Dendritic cell treated with granulocyte-macrophage colony-stimulating factor and Interleukin-4, amounts not matched to agents 40 ng/mL and 50 ng/mL, for 4 days (primary cell): ENCODE measurements at regions not wholly inside any gene's neighbourhood (a gene's known extent, or its start where the extent isn't known, plus 50 kb on each side); places are given as distances from the start of the nearest gene placed in this dataset.

Source experiments
- H3K27ac Mint-ChIP-seq: one replicate; pipeline ENCODE4 v1.8.0; 2022; ENCODE audit warnings: mild to moderate bottlenecking, mixed read lengths
- H3K27me3 Mint-ChIP-seq: one replicate; pipeline ENCODE4 v1.8.0; 2022; ENCODE audit warnings: mild to moderate bottlenecking, mixed read lengths
- H3K36me3 Mint-ChIP-seq: one replicate; pipeline ENCODE4 v1.8.0; 2022; ENCODE audit warnings: low read depth, mixed read lengths
- H3K4me1 Mint-ChIP-seq: one replicate; pipeline ENCODE4 v1.8.0; 2022; ENCODE audit warnings: low read depth, mixed read lengths
- H3K4me3 Mint-ChIP-seq: one replicate; pipeline ENCODE4 v1.8.0; 2022; ENCODE audit warnings: mild to moderate bottlenecking, moderate library complexity, mixed read lengths
- H3K9me3 Mint-ChIP-seq: one replicate; pipeline ENCODE4 v1.8.0; 2022; ENCODE audit warnings: mixed read lengths
- intact Hi-C: fragments of 100-400 bp; cut with micrococcal nuclease; formaldehyde crosslinking; loops from one replicate; pipeline ENCODE4 v1.15.0; 2022

GRCh38 chr6:153856929-153857376 lies 182.1 kb upstream of the OPRM1 start:
- Mint-ChIP-seq H3K4me1 (no peaks in the 10 kb centered on the region), H3K27ac (no peak overlapping the region), H3K4me3 (no peak overlapping the region), H3K9me3 (peaks cover 41% of the 10 kb centered on the region), H3K36me3 (no peaks in the 10 kb centered on the region), H3K27me3 (no peaks in the 10 kb centered on the region)
- intact Hi-C loops, result no loop called here

GRCh38 chr6:153852481-153852880 lies 186.6 kb upstream of the OPRM1 start:
- intact Hi-C loops, result no loop called here
- no peaks in the 10 kb centered on the region for H3K36me3 Mint-ChIP-seq
- H3K27me3 Mint-ChIP-seq, result no peaks in the 10 kb centered on the region
- H3K4me1 Mint-ChIP-seq, result no peaks in the 10 kb centered on the region
- H3K27ac Mint-ChIP-seq, result no peak overlapping the region
- peaks cover 28% of the 10 kb centered on the region for H3K9me3 Mint-ChIP-seq
- H3K4me3 Mint-ChIP-seq, result no peak overlapping the region

- no peaks in the 10 kb centered on the region for H3K27me3 Mint-ChIP-seq
- H3K9me3 Mint-ChIP-seq, result peaks cover 25% of the 10 kb centered on the region
- intact Hi-C loops, result no loop called here
- H3K4me1 Mint-ChIP-seq, result no peaks in the 10 kb centered on the region
- H3K27ac Mint-ChIP-seq, result no peak overlapping the region
- H3K36me3 Mint-ChIP-seq, result no peaks in the 10 kb centered on the region
- no peak overlapping the region for H3K4me3 Mint-ChIP-seq
These were observed 187.0 kb upstream of the OPRM1 start for GRCh38 chr6:153852034-153852433.

GRCh38 chr6:153849072-153849779 lies 189.8 kb upstream of the OPRM1 start:
- no peaks in the 10 kb centered on the region for H3K4me1 Mint-ChIP-seq

GRCh38 chr6:153843420-153843819 lies 195.6 kb upstream of the OPRM1 start:
- Mint-ChIP-seq H3K4me1 (no peaks in the 10 kb centered on the region), H3K36me3 (no peaks in the 10 kb centered on the region), H3K27ac (no peak overlapping the region), H3K4me3 (no peak overlapping the region), H3K27me3 (no peaks in the 10 kb centered on the region), H3K9me3 (no peaks in the 10 kb centered on the region)
- intact Hi-C loops, result no loop called here

More at GRCh38 chr6:153849072-153849779, 189.8 kb upstream of the OPRM1 start:
- Mint-ChIP-seq H3K27ac (no peak overlapping the region), H3K9me3 (no peaks in the 10 kb centered on the region), H3K36me3 (no peaks in the 10 kb centered on the region), H3K27me3 (no peaks in the 10 kb centered on the region), H3K4me3 (no peak overlapping the region)
- intact Hi-C loops, result no loop called here

GRCh38 chr6:153842491-153842890 lies 196.5 kb upstream of the OPRM1 start:
- H3K9me3 Mint-ChIP-seq, result no peaks in the 10 kb centered on the region
- no peak overlapping the region for H3K4me3 Mint-ChIP-seq
- no peak overlapping the region for H3K27ac Mint-ChIP-seq
- intact Hi-C loops, result no loop called here
- H3K36me3 Mint-ChIP-seq, result no peaks in the 10 kb centered on the region
- H3K4me1 Mint-ChIP-seq, result no peaks in the 10 kb centered on the region
- no peaks in the 10 kb centered on the region for H3K27me3 Mint-ChIP-seq

- Mint-ChIP-seq H3K4me1 (no peaks in the 10 kb centered on the region), H3K27me3 (no peaks in the 10 kb centered on the region), H3K36me3 (no peaks in the 10 kb centered on the region), H3K9me3 (no peaks in the 10 kb centered on the region), H3K27ac (no peak overlapping the region), H3K4me3 (no peak overlapping the region)
- intact Hi-C loops, result no loop called here
These were observed 198.8 kb upstream of the OPRM1 start for GRCh38 chr6:153840039-153840850.

- intact Hi-C loops, result no loop called here
- Mint-ChIP-seq H3K36me3 (no peaks in the 10 kb centered on the region), H3K4me1 (no peaks in the 10 kb centered on the region), H3K9me3 (no peaks in the 10 kb centered on the region), H3K4me3 (no peak overlapping the region), H3K27ac (no peak overlapping the region), H3K27me3 (no peaks in the 10 kb centered on the region)
These were observed 206.5 kb upstream of the OPRM1 start for GRCh38 chr6:153832543-153832942.

- Mint-ChIP-seq H3K4me3 (no peak overlapping the region), H3K27ac (no peak overlapping the region), H3K36me3 (no peaks in the 10 kb centered on the region), H3K4me1 (no peaks in the 10 kb centered on the region), H3K9me3 (no peaks in the 10 kb centered on the region), H3K27me3 (no peaks in the 10 kb centered on the region)
- intact Hi-C loops, result no loop called here
These were observed 207.5 kb upstream of the OPRM1 start for GRCh38 chr6:153831350-153832078.

GRCh38 chr6:153817173-153817572 lies 221.9 kb upstream of the OPRM1 start:
- Mint-ChIP-seq H3K27ac (no peak overlapping the region), H3K36me3 (no peaks in the 10 kb centered on the region), H3K4me1 (no peaks in the 10 kb centered on the region), H3K4me3 (no peak overlapping the region), H3K9me3 (peaks cover 60% of the 10 kb centered on the region), H3K27me3 (no peaks in the 10 kb centered on the region)
- intact Hi-C loops, result no loop called here

- Mint-ChIP-seq H3K4me1 (no peaks in the 10 kb centered on the region), H3K4me3 (no peak overlapping the region), H3K36me3 (no peaks in the 10 kb centered on the region), H3K9me3 (peaks cover 58% of the 10 kb centered on the region), H3K27me3 (no peaks in the 10 kb centered on the region), H3K27ac (no peak overlapping the region)
- intact Hi-C loops, result no loop called here
These were observed 222.7 kb upstream of the OPRM1 start for GRCh38 chr6:153816366-153816765.

- intact Hi-C loops, result no loop called here
- H3K27me3 Mint-ChIP-seq, result no peaks in the 10 kb centered on the region
- no peak overlapping the region for H3K27ac Mint-ChIP-seq
- peaks cover 49% of the 10 kb centered on the region for H3K9me3 Mint-ChIP-seq
- H3K4me1 Mint-ChIP-seq, result no peaks in the 10 kb centered on the region
- no peak overlapping the region for H3K4me3 Mint-ChIP-seq
- H3K36me3 Mint-ChIP-seq, result no peaks in the 10 kb centered on the region
These were observed 224.9 kb upstream of the OPRM1 start for GRCh38 chr6:153814136-153814535.

- H3K4me1 Mint-ChIP-seq, result no peaks in the 10 kb centered on the region
- H3K9me3 Mint-ChIP-seq, result no peaks in the 10 kb centered on the region
- H3K4me3 Mint-ChIP-seq, result no peak overlapping the region
- H3K27me3 Mint-ChIP-seq, result no peaks in the 10 kb centered on the region
- H3K27ac Mint-ChIP-seq, result no peak overlapping the region
- no peaks in the 10 kb centered on the region for H3K36me3 Mint-ChIP-seq
- intact Hi-C loops, result no loop called here
These were observed 234.2 kb upstream of the OPRM1 start for GRCh38 chr6:153804755-153805330.

GRCh38 chr6:153801917-153802316 lies 237.1 kb upstream of the OPRM1 start:
- Mint-ChIP-seq H3K9me3 (no peaks in the 10 kb centered on the region), H3K27me3 (no peaks in the 10 kb centered on the region), H3K4me3 (no peak overlapping the region), H3K36me3 (no peaks in the 10 kb centered on the region), H3K27ac (no peak overlapping the region), H3K4me1 (no peaks in the 10 kb centered on the region)
- intact Hi-C loops, result no loop called here
